Osteocyte (in vitro differentiated cells): ENCODE measurements at regions not wholly inside any gene's neighbourhood (a gene's known extent, or its start where the extent isn't known, plus 50 kb on each side); places are given as distances from the start of the nearest gene placed in this dataset.

Experiments
- DNase-seq: peaks from one replicate; pipeline ENCODE4 v3.0.0; 2021; ENCODE audit warnings: mixed read lengths; ENCODE audit not compliant: unreplicated experiment; ENCODE audit errors: extremely low spot score
- H3K27ac Mint-ChIP-seq: one replicate; pipeline ENCODE4 v1.8.0; 2021; ENCODE audit warnings: mild to moderate bottlenecking, mixed read lengths; ENCODE audit not compliant: unreplicated experiment
- H3K27me3 Mint-ChIP-seq: one replicate; pipeline ENCODE4 v1.8.0; 2021; ENCODE audit warnings: mixed read lengths; ENCODE audit not compliant: unreplicated experiment
- H3K36me3 Mint-ChIP-seq: one replicate; pipeline ENCODE4 v1.8.0; 2021; ENCODE audit warnings: mixed read lengths; ENCODE audit not compliant: unreplicated experiment
- H3K4me1 Mint-ChIP-seq: one replicate; pipeline ENCODE4 v1.8.0; 2021; ENCODE audit warnings: mixed read lengths; ENCODE audit not compliant: unreplicated experiment
- H3K4me3 Mint-ChIP-seq: one replicate; pipeline ENCODE4 v1.8.0; 2021; ENCODE audit warnings: mild to moderate bottlenecking, moderate library complexity, mixed read lengths; ENCODE audit not compliant: unreplicated experiment
- H3K9me3 Mint-ChIP-seq: one replicate; pipeline ENCODE4 v1.8.0; 2021; ENCODE audit warnings: mixed read lengths; ENCODE audit not compliant: unreplicated experiment
- TF ChIP-seq, protein P1 (sequence below): fragments of 200-600 bp; sonication (generic); IDR thresholded peaks from 2 replicates; pipeline ENCODE4 v1.5.0; 2021; ENCODE audit warnings: antibody characterized with exemption, mild to moderate bottlenecking, moderate library complexity

DNA sequence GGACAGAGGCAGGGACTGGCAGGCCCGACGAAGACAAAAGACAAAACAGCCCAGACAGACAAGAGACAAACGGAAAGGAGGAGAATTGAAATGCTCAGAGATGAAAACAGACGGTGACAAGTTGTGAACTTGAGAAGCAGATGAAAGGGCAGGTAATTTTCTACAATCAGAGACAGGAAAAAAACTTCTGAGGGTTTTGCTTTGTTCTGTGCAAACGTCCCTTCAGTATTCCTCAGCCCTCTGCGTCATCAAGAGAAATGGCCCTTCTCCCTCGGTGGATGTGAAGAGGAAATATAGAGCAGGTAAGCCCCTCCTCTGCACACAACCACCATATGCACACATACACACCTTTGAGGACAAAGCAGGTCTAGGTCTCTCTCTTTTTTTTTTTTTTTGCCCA, 206.6 kb downstream of the UACA start:
- TF ChIP-seq, protein P1, sequence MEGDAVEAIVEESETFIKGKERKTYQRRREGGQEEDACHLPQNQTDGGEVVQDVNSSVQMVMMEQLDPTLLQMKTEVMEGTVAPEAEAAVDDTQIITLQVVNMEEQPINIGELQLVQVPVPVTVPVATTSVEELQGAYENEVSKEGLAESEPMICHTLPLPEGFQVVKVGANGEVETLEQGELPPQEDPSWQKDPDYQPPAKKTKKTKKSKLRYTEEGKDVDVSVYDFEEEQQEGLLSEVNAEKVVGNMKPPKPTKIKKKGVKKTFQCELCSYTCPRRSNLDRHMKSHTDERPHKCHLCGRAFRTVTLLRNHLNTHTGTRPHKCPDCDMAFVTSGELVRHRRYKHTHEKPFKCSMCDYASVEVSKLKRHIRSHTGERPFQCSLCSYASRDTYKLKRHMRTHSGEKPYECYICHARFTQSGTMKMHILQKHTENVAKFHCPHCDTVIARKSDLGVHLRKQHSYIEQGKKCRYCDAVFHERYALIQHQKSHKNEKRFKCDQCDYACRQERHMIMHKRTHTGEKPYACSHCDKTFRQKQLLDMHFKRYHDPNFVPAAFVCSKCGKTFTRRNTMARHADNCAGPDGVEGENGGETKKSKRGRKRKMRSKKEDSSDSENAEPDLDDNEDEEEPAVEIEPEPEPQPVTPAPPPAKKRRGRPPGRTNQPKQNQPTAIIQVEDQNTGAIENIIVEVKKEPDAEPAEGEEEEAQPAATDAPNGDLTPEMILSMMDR: no peak
- no peak for DNase-seq
- H3K4me1 Mint-ChIP-seq: no peaks in the 10 kb centered on the region
- no peaks in the 10 kb centered on the region for H3K36me3 Mint-ChIP-seq
- peaks cover 5% of the 10 kb centered on the region for H3K9me3 Mint-ChIP-seq
- H3K27me3 Mint-ChIP-seq: peaks cover 18% of the 10 kb centered on the region
- no peak overlapping the region for H3K4me3 Mint-ChIP-seq
- H3K27ac Mint-ChIP-seq: no peak overlapping the region

DNA sequence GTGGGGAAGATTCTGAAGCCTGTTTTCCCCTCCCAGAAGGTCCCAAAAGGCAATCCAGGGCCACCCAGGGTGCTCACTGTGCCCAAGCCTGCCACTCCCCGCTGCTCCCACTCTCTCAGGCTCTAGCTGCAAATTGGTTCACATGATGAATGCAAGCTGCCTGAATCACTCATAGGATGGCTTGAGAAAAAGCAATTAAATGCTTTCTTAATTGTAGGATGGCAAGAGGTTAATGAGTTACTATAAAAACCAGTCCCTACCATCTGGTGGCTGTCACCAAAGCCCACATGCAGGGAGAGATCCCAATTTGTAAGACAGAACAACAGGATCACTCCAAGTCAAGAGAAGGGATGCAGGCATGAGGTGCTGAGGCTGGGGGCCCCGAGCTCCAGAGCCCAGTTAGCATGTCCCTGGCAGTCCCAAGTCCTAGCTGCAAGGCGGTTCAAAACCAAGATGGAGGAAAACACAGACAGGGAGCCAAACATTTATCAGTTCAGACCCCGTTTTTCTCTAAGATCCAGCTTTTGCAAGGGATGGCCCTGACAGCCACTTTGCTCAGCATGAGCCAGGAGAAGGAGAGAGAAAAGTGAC, 207.1 kb downstream of the UACA start:
- H3K36me3 Mint-ChIP-seq: no peaks in the 10 kb centered on the region
- H3K27me3 Mint-ChIP-seq: peaks cover 18% of the 10 kb centered on the region
- DNase-seq: no peak
- H3K4me3 Mint-ChIP-seq: no peak overlapping the region
- TF ChIP-seq, protein P1: no peak
- H3K4me1 Mint-ChIP-seq: no peaks in the 10 kb centered on the region
- H3K9me3 Mint-ChIP-seq: peaks cover 7% of the 10 kb centered on the region
- H3K27ac Mint-ChIP-seq: no peak overlapping the region

DNA sequence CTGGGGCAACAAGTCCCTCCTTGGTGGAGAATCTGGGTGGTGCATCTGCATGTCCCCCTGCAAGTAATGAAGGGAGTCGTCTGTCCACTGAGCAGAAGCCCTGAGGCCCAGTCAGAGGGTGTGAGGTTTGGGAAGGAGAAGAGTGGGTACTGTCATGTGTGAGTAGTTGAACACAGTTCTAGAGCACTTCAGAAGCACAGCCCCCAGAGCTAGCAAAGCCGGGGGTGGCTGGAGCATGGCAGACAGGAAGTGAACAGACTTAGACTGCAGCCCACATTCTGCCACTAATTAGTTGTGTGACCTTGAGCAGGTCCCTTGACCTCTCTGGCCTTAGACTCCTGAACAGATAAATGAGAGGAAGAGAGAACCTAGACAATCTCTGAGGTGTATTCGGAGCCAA, 207.6 kb downstream of the UACA start:
- TF ChIP-seq, protein P1: no peak
- DNase-seq: no peak
- Mint-ChIP-seq H3K9me3 (peaks cover 7% of the 10 kb centered on the region), H3K36me3 (no peaks in the 10 kb centered on the region), H3K27ac (no peak overlapping the region), H3K27me3 (peaks cover 22% of the 10 kb centered on the region), H3K4me3 (no peak overlapping the region), H3K4me1 (no peaks in the 10 kb centered on the region)

DNA sequence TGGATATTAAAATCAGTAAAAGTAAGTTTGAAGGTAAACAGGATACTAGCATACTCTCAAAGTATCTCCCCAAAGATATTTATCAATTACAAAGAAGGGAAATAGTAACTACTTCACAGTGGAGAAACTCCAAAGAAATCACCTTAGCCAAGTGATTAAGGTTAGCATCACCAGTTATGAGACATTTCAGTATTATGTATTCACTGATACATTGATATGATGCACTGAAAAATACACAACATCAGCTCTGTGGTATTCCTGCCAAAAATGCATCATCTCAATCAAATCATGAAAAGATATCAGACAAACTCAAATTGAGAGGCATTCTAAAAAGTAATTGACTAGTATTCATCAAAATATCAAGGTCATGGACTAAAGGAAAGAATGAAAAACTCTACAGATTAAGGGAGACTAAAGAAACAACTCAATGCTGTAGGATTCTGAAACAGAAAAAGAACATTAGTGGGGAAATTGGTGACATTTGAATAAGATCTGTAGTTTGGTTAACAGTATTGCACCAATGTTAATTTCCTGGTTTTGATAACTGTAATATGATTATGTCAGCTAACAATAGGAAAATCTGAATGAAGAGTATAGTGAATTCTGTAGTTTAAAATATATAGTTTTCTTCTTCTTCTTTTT, 215.4 kb downstream of the UACA start:
- Mint-ChIP-seq H3K36me3 (peaks cover 2% of the 10 kb centered on the region), H3K4me3 (no peak overlapping the region), H3K27me3 (peaks cover 72% of the 10 kb centered on the region), H3K27ac (no peak overlapping the region), H3K9me3 (peaks cover 7% of the 10 kb centered on the region), H3K4me1 (no peaks in the 10 kb centered on the region)
- DNase-seq: no peak
- TF ChIP-seq, protein P1: no peak

DNA sequence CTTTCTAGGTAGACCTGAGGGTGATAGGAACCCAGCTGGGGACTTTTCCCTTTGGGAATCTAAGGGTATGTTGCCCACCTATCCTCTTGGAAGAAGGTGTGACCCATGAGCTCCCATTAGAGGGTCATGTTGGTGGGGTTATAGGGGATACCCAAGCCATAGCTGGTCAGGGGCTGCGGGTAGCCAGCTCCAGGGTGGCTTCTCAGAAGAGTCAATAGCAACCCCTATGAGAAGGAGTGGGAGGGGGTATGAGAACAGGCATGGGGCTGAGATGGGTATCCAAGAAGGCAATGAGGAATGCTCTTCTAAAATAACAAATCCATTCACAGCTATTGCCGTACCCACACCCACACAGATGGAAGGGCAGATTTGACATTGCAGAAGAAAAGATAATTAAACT, 217.8 kb downstream of the UACA start:
- DNase-seq: no peak
- Mint-ChIP-seq H3K4me1 (no peaks in the 10 kb centered on the region), H3K27ac (no peak overlapping the region), H3K4me3 (no peak overlapping the region), H3K27me3 (peaks cover 78% of the 10 kb centered on the region), H3K9me3 (no peaks in the 10 kb centered on the region), H3K36me3 (peaks cover 2% of the 10 kb centered on the region)
- TF ChIP-seq, protein P1: no peak
